Panc1 (cell line): ENCODE measurements at regions not wholly inside any gene's neighbourhood (a gene's known extent, or its start where the extent isn't known, plus 50 kb on each side); places are given as distances from the start of the nearest gene placed in this dataset.

ENCODE experiments used
- ATAC-seq: fragments of 200-7000 bp; cut with Tn5 transposase; 2 replicates; pipeline ENCODE4 v1.9.1; 2020; ENCODE audit warnings: mild to moderate bottlenecking, moderate library complexity
- BruUV-seq: library from RNA; stranded (reverse); fragments of 400-500 nt; replicated peaks from 2 replicates; lab custom pipeline; 2021; lab: Mats Ljungman, UMichigan
- CTCF ChIA-PET: fragments of 300-600 bp; sonication (Branson Sonifier 250); formaldehyde crosslinking; loops from one replicate; lab custom pipeline; 2022; ENCODE audit warnings: antibody characterized with exemption; lab: Charles Lee
- POLR2A ChIA-PET: fragments of 300-600 bp; sonication (Branson Sonifier 250); formaldehyde crosslinking; loops from one replicate; lab custom pipeline; 2022; ENCODE audit warnings: antibody characterized with exemption; lab: Charles Lee
- DNase-seq: peaks from one replicate; pipeline ENCODE4 v3.0.0-alpha.2; 2010; ENCODE audit warnings: low read depth, low spot score
- H3K27ac ChIP-seq: 2 replicates; pipeline ENCODE4 v1.5.1; 2011; ENCODE audit warnings: mild to moderate bottlenecking, low read length, inconsistent platforms
- H3K27me3 ChIP-seq: fragments of 200-500 bp; sonication (Bioruptor generic); 2 replicates; pipeline ENCODE4 v1.6.0; 2014; ENCODE audit warnings: low read length, inconsistent platforms; ENCODE audit not compliant: control insufficient read depth, insufficient read depth
- H3K36me3 ChIP-seq: fragments of 200-500 bp; sonication (Bioruptor generic); 2 replicates; pipeline ENCODE4 v1.5.1; 2014; ENCODE audit warnings: inconsistent platforms, mild to moderate bottlenecking, low read length, moderate library complexity; ENCODE audit not compliant: control insufficient read depth, insufficient read depth
- H3K4me1 ChIP-seq: 2 replicates; pipeline ENCODE4 v1.5.1; 2011; ENCODE audit warnings: inconsistent platforms, mild to moderate bottlenecking, low read length, moderate library complexity; ENCODE audit not compliant: control insufficient read depth, insufficient read depth
- H3K4me3 ChIP-seq, 2 experiments: 2 replicates each; pipeline ENCODE4 v1.5.1; 2011 to 2012; ENCODE audit warnings: low read depth in 2 of 2, low read length in 2 of 2, mild to moderate bottlenecking in 2 of 2, inconsistent platforms in 1 of 2, moderate library complexity in 1 of 2
- H3K9me3 ChIP-seq: fragments of 200-500 bp; sonication (Bioruptor generic); 2 replicates; pipeline ENCODE4 v1.5.1; 2014; ENCODE audit warnings: low read depth, mild to moderate bottlenecking, inconsistent platforms, low read length, moderate library complexity; ENCODE audit not compliant: control insufficient read depth, insufficient read depth
- POLR2AphosphoS5 ChIP-seq: IDR thresholded peaks from 2 replicates; pipeline ENCODE4 v1.6.1; 2012; ENCODE audit warnings: mild to moderate bottlenecking, low read depth, low read length, moderate library complexity
- SIN3A ChIP-seq: IDR thresholded peaks from 2 replicates; pipeline ENCODE4 v1.6.1; 2012; ENCODE audit warnings: low read depth, mild to moderate bottlenecking, low read length, moderate library complexity, borderline replicate concordance; ENCODE audit not compliant: insufficient read depth
- TCF7L2 ChIP-seq: IDR thresholded peaks from 2 replicates; pipeline ENCODE4 v1.6.1; 2011; ENCODE audit warnings: mild to moderate bottlenecking, low read depth, low read length, inconsistent platforms
- in situ Hi-C: cut with HindIII; loops from 2 replicates; pipeline ENCODE4 v1.10.0; 2016; ENCODE audit warnings: low sequenced_read_pairs, low pct_unique_long_range_greater_than_20kb
- intact Hi-C: fragments of 100-400 bp; cut with micrococcal nuclease; formaldehyde crosslinking; loops from one replicate; pipeline ENCODE4 v1.10.0; 2022; ENCODE audit not compliant: unreplicated experiment
- TF ChIP-seq, protein P1 (sequence below), 2 experiments: IDR thresholded peaks; 2 replicates each; pipeline ENCODE4 v1.6.1; 2011 to 2012; ENCODE audit warnings: low read depth in 2 of 2, control low read depth in 1 of 2, low read length in 1 of 2, mild to moderate bottlenecking in 1 of 2, moderate library complexity in 1 of 2; ENCODE audit not compliant: insufficient read depth in 1 of 2
- TF ChIP-seq, protein P2 (sequence below): fragments of 450-650 bp; IDR thresholded peaks from 2 replicates; pipeline ENCODE4 v1.5.1; 2017; ENCODE audit warnings: mild to moderate bottlenecking

DNA sequence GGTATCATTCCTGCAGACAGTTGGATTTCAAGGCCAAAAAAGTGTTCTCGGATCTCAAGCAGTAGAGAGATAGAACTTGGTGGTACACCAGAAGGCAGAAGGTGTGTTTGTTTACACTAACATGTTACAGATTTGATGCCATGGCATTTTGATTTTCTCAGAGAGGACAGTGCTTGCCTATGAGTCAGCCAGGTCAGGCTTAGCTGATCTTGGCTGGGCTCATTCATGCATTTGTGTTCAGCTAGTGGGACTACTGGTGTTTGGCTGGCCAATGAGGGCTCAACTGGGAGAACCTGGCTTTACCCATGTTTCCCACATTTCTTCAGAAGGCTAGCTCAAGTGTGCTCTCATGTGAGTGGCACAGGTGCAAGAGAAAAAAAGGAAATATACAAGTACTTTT, 162.0 kb downstream of the C1D start:
- intact Hi-C loops (no loop called here), in situ Hi-C loops (no loop called here)
- no peak for ATAC-seq
- Histone ChIP-seq H3K4me1 (no peaks in the 10 kb centered on the region), H3K27me3 (no peaks in the 10 kb centered on the region), H3K27ac (no peak overlapping the region), H3K36me3 (no peaks in the 10 kb centered on the region), H3K9me3 (no peaks in the 10 kb centered on the region), H3K4me3 (no peak overlapping the region)
- TF ChIP-seq, protein P1, sequence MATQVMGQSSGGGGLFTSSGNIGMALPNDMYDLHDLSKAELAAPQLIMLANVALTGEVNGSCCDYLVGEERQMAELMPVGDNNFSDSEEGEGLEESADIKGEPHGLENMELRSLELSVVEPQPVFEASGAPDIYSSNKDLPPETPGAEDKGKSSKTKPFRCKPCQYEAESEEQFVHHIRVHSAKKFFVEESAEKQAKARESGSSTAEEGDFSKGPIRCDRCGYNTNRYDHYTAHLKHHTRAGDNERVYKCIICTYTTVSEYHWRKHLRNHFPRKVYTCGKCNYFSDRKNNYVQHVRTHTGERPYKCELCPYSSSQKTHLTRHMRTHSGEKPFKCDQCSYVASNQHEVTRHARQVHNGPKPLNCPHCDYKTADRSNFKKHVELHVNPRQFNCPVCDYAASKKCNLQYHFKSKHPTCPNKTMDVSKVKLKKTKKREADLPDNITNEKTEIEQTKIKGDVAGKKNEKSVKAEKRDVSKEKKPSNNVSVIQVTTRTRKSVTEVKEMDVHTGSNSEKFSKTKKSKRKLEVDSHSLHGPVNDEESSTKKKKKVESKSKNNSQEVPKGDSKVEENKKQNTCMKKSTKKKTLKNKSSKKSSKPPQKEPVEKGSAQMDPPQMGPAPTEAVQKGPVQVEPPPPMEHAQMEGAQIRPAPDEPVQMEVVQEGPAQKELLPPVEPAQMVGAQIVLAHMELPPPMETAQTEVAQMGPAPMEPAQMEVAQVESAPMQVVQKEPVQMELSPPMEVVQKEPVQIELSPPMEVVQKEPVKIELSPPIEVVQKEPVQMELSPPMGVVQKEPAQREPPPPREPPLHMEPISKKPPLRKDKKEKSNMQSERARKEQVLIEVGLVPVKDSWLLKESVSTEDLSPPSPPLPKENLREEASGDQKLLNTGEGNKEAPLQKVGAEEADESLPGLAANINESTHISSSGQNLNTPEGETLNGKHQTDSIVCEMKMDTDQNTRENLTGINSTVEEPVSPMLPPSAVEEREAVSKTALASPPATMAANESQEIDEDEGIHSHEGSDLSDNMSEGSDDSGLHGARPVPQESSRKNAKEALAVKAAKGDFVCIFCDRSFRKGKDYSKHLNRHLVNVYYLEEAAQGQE (IDR thresholded peaks at IDR 0.05; ENCODE audit: insufficient read depth in 1 of 2, low read depth in 2 of 2, low read length in 1 of 2) = no peak
- no peak for TF ChIP-seq TCF7L2
- no peak for TF ChIP-seq SIN3A
- no peak for TF ChIP-seq POLR2AphosphoS5
- TF ChIP-seq, protein P2, sequence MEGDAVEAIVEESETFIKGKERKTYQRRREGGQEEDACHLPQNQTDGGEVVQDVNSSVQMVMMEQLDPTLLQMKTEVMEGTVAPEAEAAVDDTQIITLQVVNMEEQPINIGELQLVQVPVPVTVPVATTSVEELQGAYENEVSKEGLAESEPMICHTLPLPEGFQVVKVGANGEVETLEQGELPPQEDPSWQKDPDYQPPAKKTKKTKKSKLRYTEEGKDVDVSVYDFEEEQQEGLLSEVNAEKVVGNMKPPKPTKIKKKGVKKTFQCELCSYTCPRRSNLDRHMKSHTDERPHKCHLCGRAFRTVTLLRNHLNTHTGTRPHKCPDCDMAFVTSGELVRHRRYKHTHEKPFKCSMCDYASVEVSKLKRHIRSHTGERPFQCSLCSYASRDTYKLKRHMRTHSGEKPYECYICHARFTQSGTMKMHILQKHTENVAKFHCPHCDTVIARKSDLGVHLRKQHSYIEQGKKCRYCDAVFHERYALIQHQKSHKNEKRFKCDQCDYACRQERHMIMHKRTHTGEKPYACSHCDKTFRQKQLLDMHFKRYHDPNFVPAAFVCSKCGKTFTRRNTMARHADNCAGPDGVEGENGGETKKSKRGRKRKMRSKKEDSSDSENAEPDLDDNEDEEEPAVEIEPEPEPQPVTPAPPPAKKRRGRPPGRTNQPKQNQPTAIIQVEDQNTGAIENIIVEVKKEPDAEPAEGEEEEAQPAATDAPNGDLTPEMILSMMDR = no peak
- no peak for DNase-seq
- no TSS peak for BruUV-seq
- POLR2A ChIA-PET = no interaction called here
- CTCF ChIA-PET = no interaction called here

DNA sequence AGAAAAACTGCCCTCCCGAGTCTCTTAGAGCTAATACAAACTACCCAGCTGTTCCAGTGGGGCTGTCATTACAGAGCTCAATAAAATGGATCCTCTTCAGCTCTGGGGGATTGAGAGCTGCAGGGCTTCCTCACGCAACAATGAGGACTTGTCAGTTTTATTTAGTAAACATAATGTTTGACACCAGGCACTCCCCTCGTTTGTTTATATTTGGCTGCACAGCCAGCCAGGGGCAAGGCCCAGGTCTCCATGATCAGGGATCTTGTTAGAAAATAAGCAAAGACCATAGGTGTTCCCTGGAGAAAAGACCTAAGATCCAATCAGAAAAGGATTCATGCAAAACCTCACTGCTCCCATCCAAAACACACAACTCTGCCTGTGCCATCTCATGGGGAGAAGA, 158.2 kb downstream of the C1D start:
- DNase-seq = no peak
- TF ChIP-seq SIN3A (no peak), TCF7L2 (no peak), POLR2AphosphoS5 (no peak)
- TF ChIP-seq, protein P1 (IDR thresholded peaks at IDR 0.05; ENCODE audit: insufficient read depth in 1 of 2, low read depth in 2 of 2, low read length in 1 of 2) = no peak
- TF ChIP-seq, protein P2 = no peak
- in situ Hi-C loops = no loop called here
- intact Hi-C loops = no loop called here
- Histone ChIP-seq H3K4me3 (no peak overlapping the region), H3K27me3 (no peaks in the 10 kb centered on the region), H3K9me3 (no peaks in the 10 kb centered on the region), H3K4me1 (no peaks in the 10 kb centered on the region), H3K36me3 (no peaks in the 10 kb centered on the region), H3K27ac (no peak overlapping the region)
- ATAC-seq = no peak
- ChIA-PET POLR2A (no interaction called here), CTCF (no interaction called here)
- BruUV-seq = no TSS peak
